KMS-11 (cell line): ENCODE measurements at regions not wholly inside any gene's neighbourhood (a gene's known extent, or its start where the extent isn't known, plus 50 kb on each side); places are given as distances from the start of the nearest gene placed in this dataset.

ENCODE experiments used
- H2AFZ ChIP-seq: fragments of 200-600 bp; sonication (generic); 2 replicates; pipeline ENCODE4 v1.6.1; 2016; ENCODE audit warnings: antibody characterized with exemption, mixed run types, low read depth
- H3K27ac ChIP-seq: fragments of 200-600 bp; sonication (generic); 2 replicates; pipeline ENCODE4 v1.6.1; 2016; ENCODE audit warnings: mild to moderate bottlenecking, mixed run types
- H3K27me3 ChIP-seq: fragments of 200-600 bp; sonication (generic); 2 replicates; pipeline ENCODE4 v1.6.1; 2017; ENCODE audit warnings: mild to moderate bottlenecking, low read depth, mixed run types, moderate library complexity; ENCODE audit not compliant: insufficient read depth
- H3K36me3 ChIP-seq: fragments of 200-600 bp; sonication (generic); 2 replicates; pipeline ENCODE4 v1.6.1; 2017; ENCODE audit warnings: mild to moderate bottlenecking, mixed run types; ENCODE audit not compliant: insufficient read depth
- H3K4me1 ChIP-seq: fragments of 200-600 bp; sonication (generic); 2 replicates; pipeline ENCODE4 v1.6.1; 2016; ENCODE audit warnings: mild to moderate bottlenecking, low read depth, mixed run types; ENCODE audit not compliant: poor library complexity, severe bottlenecking
- H3K4me2 ChIP-seq: fragments of 200-600 bp; sonication (generic); 2 replicates; pipeline ENCODE4 v1.7.0; 2016; ENCODE audit warnings: mild to moderate bottlenecking, mixed run types
- H3K4me3 ChIP-seq: fragments of 200-600 bp; sonication (generic); IDR thresholded peaks from 2 replicates; pipeline ENCODE4 v1.6.1; 2017; ENCODE audit warnings: low read depth, low read length, mixed read lengths; ENCODE audit not compliant: insufficient read depth
- H3K79me2 ChIP-seq: fragments of 200-600 bp; sonication (generic); 2 replicates; pipeline ENCODE4 v1.6.1; 2016; ENCODE audit warnings: low read depth, mixed run types; ENCODE audit not compliant: insufficient read depth
- H3K9ac ChIP-seq: fragments of 200-600 bp; sonication (generic); 2 replicates; pipeline ENCODE4 v1.6.1; 2016; ENCODE audit warnings: mild to moderate bottlenecking, mixed run types
- H4K20me1 ChIP-seq: fragments of 200-600 bp; sonication (generic); 2 replicates; pipeline ENCODE4 v1.6.1; 2016; ENCODE audit warnings: mild to moderate bottlenecking, mixed run types; ENCODE audit not compliant: insufficient read depth
- TF ChIP-seq, protein P1 (sequence below): fragments of 200-600 bp; sonication (generic); conservative IDR thresholded peaks from 2 replicates; pipeline ENCODE4 v1.6.1; 2017; ENCODE audit warnings: low read depth, mild to moderate bottlenecking, antibody characterized with exemption, low read length, moderate library complexity, mixed read lengths

DNA sequence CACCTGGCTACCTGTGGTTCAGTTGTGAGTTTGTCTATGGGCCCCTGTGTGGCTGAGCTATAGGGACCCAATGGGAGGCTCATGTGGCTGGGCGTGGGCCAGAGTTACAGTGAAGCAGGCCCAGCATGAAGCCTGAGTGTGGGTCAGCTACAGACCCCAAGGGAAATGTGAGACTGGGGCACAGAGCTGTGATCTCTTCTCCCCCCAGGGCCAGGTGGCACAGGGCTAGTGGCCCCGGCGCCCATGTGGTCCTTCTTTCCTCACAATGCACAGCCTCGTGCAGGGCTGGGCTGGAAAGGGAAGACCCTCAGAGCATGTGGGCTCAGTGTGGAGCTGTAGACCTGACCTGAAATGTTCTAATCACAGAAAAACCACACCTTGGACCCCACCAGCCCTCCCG, 71.6 kb upstream of the NECTIN1 start:
- TF ChIP-seq, protein P1, sequence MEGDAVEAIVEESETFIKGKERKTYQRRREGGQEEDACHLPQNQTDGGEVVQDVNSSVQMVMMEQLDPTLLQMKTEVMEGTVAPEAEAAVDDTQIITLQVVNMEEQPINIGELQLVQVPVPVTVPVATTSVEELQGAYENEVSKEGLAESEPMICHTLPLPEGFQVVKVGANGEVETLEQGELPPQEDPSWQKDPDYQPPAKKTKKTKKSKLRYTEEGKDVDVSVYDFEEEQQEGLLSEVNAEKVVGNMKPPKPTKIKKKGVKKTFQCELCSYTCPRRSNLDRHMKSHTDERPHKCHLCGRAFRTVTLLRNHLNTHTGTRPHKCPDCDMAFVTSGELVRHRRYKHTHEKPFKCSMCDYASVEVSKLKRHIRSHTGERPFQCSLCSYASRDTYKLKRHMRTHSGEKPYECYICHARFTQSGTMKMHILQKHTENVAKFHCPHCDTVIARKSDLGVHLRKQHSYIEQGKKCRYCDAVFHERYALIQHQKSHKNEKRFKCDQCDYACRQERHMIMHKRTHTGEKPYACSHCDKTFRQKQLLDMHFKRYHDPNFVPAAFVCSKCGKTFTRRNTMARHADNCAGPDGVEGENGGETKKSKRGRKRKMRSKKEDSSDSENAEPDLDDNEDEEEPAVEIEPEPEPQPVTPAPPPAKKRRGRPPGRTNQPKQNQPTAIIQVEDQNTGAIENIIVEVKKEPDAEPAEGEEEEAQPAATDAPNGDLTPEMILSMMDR, result no peak
- H3K79me2 ChIP-seq, result no peaks in the 10 kb centered on the region
- H3K4me2 ChIP-seq, result no peak overlapping the region
- no peak overlapping the region for H3K27ac ChIP-seq
- no peak overlapping the region for H2AFZ ChIP-seq
- no peaks in the 10 kb centered on the region; the same call in 1 of the 2 replicates for H3K27me3 ChIP-seq
- no peaks in the 10 kb centered on the region for H3K4me1 ChIP-seq
- no peaks in the 10 kb centered on the region for H4K20me1 ChIP-seq
- H3K4me3 ChIP-seq, result no peak overlapping the region
- no peaks in the 10 kb centered on the region for H3K36me3 ChIP-seq
- no peak overlapping the region for H3K9ac ChIP-seq

DNA sequence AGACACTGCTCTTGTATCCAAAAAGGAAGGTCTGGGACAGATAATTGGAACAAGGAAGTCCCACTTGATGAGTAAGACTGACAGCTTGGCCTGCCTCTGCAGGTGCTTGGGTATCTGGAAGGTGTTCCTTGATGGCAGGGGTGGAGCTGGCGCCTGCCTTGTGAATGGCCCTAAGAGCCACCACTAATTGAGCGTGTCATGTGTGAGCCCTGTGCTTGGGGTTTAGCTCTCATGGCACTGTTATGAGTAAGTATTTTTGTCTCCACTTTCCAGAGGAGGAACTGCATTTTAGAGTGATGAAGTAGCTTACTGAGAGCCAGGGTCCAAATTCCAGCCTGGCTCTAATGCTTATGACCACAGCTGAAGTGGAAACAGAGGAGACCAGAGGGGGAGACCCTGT, 71.2 kb upstream of the NECTIN1 start:
- Histone ChIP-seq H3K27me3 (no peaks in the 10 kb centered on the region; the same call in 1 of the 2 replicates), H3K4me3 (no peak overlapping the region), H4K20me1 (no peaks in the 10 kb centered on the region), H3K27ac (no peak overlapping the region), H3K36me3 (no peaks in the 10 kb centered on the region), H2AFZ (no peak overlapping the region), H3K9ac (no peak overlapping the region), H3K4me1 (no peaks in the 10 kb centered on the region), H3K79me2 (no peaks in the 10 kb centered on the region), H3K4me2 (no peak overlapping the region)
- TF ChIP-seq, protein P1, result no peak

DNA sequence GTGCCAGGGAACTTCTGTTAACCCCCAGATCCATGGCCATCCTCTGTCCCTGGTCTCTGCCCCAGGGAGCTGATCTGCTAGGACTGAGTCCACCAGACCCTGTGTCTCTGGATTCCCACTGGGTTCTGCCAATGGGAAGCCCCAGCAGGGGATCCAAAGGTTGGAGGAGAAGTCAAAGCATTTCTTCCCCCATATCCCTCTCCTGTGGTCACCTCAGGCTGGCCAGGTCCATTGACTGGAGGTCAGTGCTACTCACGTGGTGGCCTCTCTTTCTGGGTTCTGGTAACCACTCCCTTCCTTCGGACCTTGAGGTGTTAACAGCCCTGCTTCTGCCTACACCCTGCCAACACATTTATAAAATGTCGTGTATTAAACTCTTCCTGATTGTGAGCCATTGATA, 69.7 kb upstream of the NECTIN1 start:
- Histone ChIP-seq H3K36me3 (no peaks in the 10 kb centered on the region), H3K9ac (no peak overlapping the region), H3K4me3 (no peak overlapping the region), H3K27me3 (no peaks in the 10 kb centered on the region), H3K27ac (no peak overlapping the region), H3K4me2 (no peak overlapping the region), H3K4me1 (no peaks in the 10 kb centered on the region), H2AFZ (no peak overlapping the region), H4K20me1 (no peaks in the 10 kb centered on the region), H3K79me2 (no peaks in the 10 kb centered on the region)
- TF ChIP-seq, protein P1, result no peak

DNA sequence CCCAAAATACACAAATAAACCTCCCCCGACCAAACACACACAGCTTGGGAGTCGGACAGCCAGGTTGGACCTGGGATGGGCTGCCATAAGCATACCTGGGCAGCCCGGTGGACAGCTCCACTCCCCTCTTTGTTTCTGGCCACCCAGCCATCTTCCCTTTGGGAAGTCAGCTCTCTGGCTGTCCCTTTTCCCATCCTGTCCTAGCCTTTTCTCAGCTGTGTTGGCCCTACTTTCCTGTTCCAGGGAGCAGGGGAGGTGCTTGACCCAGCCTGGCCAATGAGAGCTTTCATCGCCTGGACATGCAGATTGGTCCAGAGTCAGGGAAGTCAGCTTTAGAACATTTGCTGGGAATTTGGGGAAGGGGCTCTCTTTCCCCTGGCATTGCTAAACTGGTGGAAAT, 68.7 kb upstream of the NECTIN1 start:
- Histone ChIP-seq H3K36me3 (no peaks in the 10 kb centered on the region), H3K4me1 (no peaks in the 10 kb centered on the region), H3K27me3 (no peaks in the 10 kb centered on the region)

More for the DNA sequence above, 68.7 kb upstream of the NECTIN1 start:
- TF ChIP-seq, protein P1, result no peak
- Histone ChIP-seq H3K27ac (no peak overlapping the region), H3K4me3 (no peak overlapping the region), H2AFZ (no peak overlapping the region), H3K4me2 (no peak overlapping the region), H4K20me1 (no peaks in the 10 kb centered on the region), H3K79me2 (no peaks in the 10 kb centered on the region), H3K9ac (no peak overlapping the region)
